Activated CD4-positive, alpha-beta T cell treated with anti-CD3 and anti-CD28 coated beads, Interleukin-2, amount 10 ng/mL, durations not matched to agents 7 days and 5 days (primary cell): ENCODE measurements at regions not wholly inside any gene's neighbourhood (a gene's known extent, or its start where the extent isn't known, plus 50 kb on each side); places are given as distances from the start of the nearest gene placed in this dataset.

Experiments used
- CTCF ChIA-PET: fragments of 350-600 bp; sonication (Branson Sonifier 250); formaldehyde crosslinking; loops from one replicate; lab custom pipeline; 2021; ENCODE audit warnings: antibody characterized with exemption; lab: Charles Lee
- POLR2A ChIA-PET: fragments of 350-600 bp; sonication (Branson Sonifier 250); formaldehyde crosslinking; loops from one replicate; lab custom pipeline; 2021; ENCODE audit warnings: antibody characterized with exemption; lab: Charles Lee
- DNase-seq: peaks from one replicate; pipeline ENCODE4 v3.0.0-alpha.2; 2020
- H3K27ac Mint-ChIP-seq: one replicate; pipeline ENCODE4 v1.8.0; 2021; ENCODE audit warnings: mild to moderate bottlenecking, moderate library complexity, mixed read lengths
- H3K27me3 Mint-ChIP-seq: one replicate; pipeline ENCODE4 v1.8.0; 2021; ENCODE audit warnings: mixed read lengths
- H3K36me3 Mint-ChIP-seq: one replicate; pipeline ENCODE4 v1.8.0; 2021; ENCODE audit warnings: low read depth, mixed read lengths
- H3K4me1 Mint-ChIP-seq: one replicate; pipeline ENCODE4 v1.8.0; 2021; ENCODE audit warnings: mixed read lengths
- H3K4me3 Mint-ChIP-seq: one replicate; pipeline ENCODE4 v1.8.0; 2021; ENCODE audit warnings: mild to moderate bottlenecking, moderate library complexity, mixed read lengths
- H3K9me3 Mint-ChIP-seq: one replicate; pipeline ENCODE4 v1.8.0; 2021; ENCODE audit warnings: mixed read lengths

GRCh38 chrX:69221239-69222102, 56.2 kb upstream of the PJA1 start:
- H3K27me3 Mint-ChIP-seq, result no peaks in the 10 kb centered on the region
- ChIA-PET CTCF (interaction anchor here (1.1 to 1.7 kb wide), 6 partner anchors 8 to 466 kb away, joined by 3 to 10 read pairs (median 3); partner anchors contain the start of gene EFNB1), POLR2A (no interaction called here)
- no peaks in the 10 kb centered on the region for H3K36me3 Mint-ChIP-seq
- H3K9me3 Mint-ChIP-seq, result no peaks in the 10 kb centered on the region
- DNase-seq, result no peak
- no peak overlapping the region for H3K27ac Mint-ChIP-seq
- no peak overlapping the region for H3K4me3 Mint-ChIP-seq
- H3K4me1 Mint-ChIP-seq, result no peaks in the 10 kb centered on the region

DNA sequence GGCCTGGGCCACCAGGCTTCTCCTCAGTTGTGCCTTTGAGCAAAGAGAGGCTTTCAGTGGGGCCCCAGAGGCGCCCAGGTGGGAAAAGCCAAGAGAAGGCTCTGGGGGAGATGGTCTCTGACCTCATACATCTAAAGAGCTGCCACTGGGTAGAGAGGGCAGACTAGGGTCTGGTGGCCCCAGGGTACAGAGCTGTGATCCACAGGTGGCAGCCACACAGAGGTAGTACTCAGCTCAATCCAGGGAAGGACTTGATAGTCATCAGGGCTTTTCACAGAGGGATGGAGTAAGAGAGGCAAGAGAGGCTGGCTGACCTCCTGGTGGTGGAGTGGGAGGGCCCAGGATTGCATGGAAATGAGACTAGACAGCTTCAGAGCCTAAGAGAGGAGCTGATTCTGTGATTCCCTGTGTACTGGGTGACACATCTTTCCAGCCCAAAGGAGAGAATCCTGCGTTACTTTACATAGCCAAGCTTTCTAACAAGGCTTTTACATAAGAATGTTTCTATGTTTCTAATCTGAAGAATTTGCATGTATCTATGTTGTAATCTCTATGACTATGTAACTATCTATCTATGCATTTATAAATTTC, 53.2 kb upstream of the PJA1 start:
- no peaks in the 10 kb centered on the region for H3K9me3 Mint-ChIP-seq
- POLR2A ChIA-PET, result no interaction called here
- no peak overlapping the region for H3K4me3 Mint-ChIP-seq
- H3K27me3 Mint-ChIP-seq, result no peaks in the 10 kb centered on the region
- CTCF ChIA-PET, result interaction anchor here (0.9 to 1.9 kb wide), 2 partner anchors 360 to 390 kb away, joined by 3 to 9 read pairs; partner anchors contain the start of gene EFNB1
- H3K27ac Mint-ChIP-seq, result no peak overlapping the region
- no peak for DNase-seq
- H3K4me1 Mint-ChIP-seq, result no peaks in the 10 kb centered on the region
- no peaks in the 10 kb centered on the region for H3K36me3 Mint-ChIP-seq

- POLR2A ChIA-PET, result no interaction called here
- no peak for DNase-seq
- Mint-ChIP-seq H3K4me3 (no peak overlapping the region), H3K27me3 (no peaks in the 10 kb centered on the region), H3K9me3 (no peaks in the 10 kb centered on the region), H3K4me1 (no peaks in the 10 kb centered on the region), H3K36me3 (no peaks in the 10 kb centered on the region), H3K27ac (no peak overlapping the region)
- CTCF ChIA-PET, result no interaction called here
These were observed 51.7 kb upstream of the PJA1 start for GRCh38 chrX:69216911-69217310.

DNA sequence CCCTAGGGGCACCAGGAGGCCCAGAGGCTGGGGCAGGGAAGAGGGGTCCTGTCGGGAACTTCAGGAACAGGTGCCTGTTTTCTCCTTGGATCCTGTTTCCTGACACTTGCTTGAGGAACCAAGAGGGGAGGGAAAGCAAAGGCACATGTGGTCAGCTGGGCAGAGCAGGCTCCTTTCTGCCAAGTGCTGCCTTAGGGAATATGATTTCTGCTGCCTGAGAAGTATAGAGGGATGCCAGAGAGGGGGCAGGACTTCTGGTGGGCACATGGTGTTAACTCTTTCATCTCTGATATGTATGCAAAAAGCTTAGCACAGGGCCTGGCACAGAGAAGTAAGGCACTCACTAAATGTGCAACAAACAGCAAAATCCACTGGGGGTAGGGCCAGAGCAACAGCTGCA, 51.2 kb upstream of the PJA1 start:
- H3K27me3 Mint-ChIP-seq, result no peaks in the 10 kb centered on the region
- CTCF ChIA-PET, result no interaction called here
- no peak overlapping the region for H3K27ac Mint-ChIP-seq
- no peak overlapping the region for H3K4me3 Mint-ChIP-seq
- no peaks in the 10 kb centered on the region for H3K4me1 Mint-ChIP-seq
- DNase-seq, result no peak
- POLR2A ChIA-PET, result no interaction called here
- no peaks in the 10 kb centered on the region for H3K36me3 Mint-ChIP-seq
- no peaks in the 10 kb centered on the region for H3K9me3 Mint-ChIP-seq

- DNase-seq, result no peak
- Mint-ChIP-seq H3K36me3 (no peaks in the 10 kb centered on the region), H3K27me3 (no peaks in the 10 kb centered on the region), H3K4me1 (no peaks in the 10 kb centered on the region), H3K27ac (no peak overlapping the region), H3K4me3 (no peak overlapping the region), H3K9me3 (no peaks in the 10 kb centered on the region)
- CTCF ChIA-PET, result no interaction called here
- POLR2A ChIA-PET, result no interaction called here
These were observed 50.1 kb upstream of the PJA1 start for GRCh38 chrX:69215161-69215875.
